HEK293T (cell line): ENCODE measurements at regions not wholly inside any gene's neighbourhood (a gene's known extent, or its start where the extent isn't known, plus 50 kb on each side); places are given as distances from the start of the nearest gene placed in this dataset.
"Not testable (repeated sequence)": the region's sequence is repeated elsewhere in the genome, so short reads cannot be mapped to it uniquely, and the experiment has no call there.

Source experiments
- CTCF ChIA-PET: fragments of 350-600 bp; formaldehyde crosslinking; extraction: SDS; loops from one replicate; lab custom pipeline; 2021; ENCODE audit warnings: antibody characterized with exemption, inconsistent platforms; lab: Yijun Ruan, JAX
- POLR2A ChIA-PET: fragments of 350-600 bp; formaldehyde crosslinking; extraction: SDS; loops from one replicate; lab custom pipeline; 2020; ENCODE audit warnings: antibody characterized with exemption, inconsistent platforms; lab: Yijun Ruan, JAX
- DNase-seq: peaks from one replicate; pipeline ENCODE4 v3.0.0; 2012; ENCODE audit warnings: mixed read lengths; ENCODE audit errors: extremely low spot score
- ARNT ChIP-seq: fragments of 450-650 bp; IDR thresholded peaks from 2 replicates; pipeline ENCODE4 v1.6.1; 2017; ENCODE audit warnings: mild to moderate bottlenecking
- BHLHE40 ChIP-seq: fragments of 450-650 bp; IDR thresholded peaks from 2 replicates; pipeline ENCODE4 v1.6.1; 2016; ENCODE audit warnings: mild to moderate bottlenecking, moderate library complexity, borderline replicate concordance
- CTBP1 ChIP-seq: fragments of 450-650 bp; IDR thresholded peaks from 2 replicates; pipeline ENCODE4 v1.6.1; 2016; ENCODE audit warnings: borderline replicate concordance
- ELF4 ChIP-seq: fragments of 450-650 bp; IDR thresholded peaks from 2 replicates; pipeline ENCODE4 v1.6.1; 2017; ENCODE audit warnings: antibody characterized with exemption
- FOXA1 ChIP-seq: fragments of 450-650 bp; IDR thresholded peaks from 2 replicates; pipeline ENCODE4 v1.6.1; 2016; ENCODE audit warnings: mild to moderate bottlenecking
- FOXK2 ChIP-seq: fragments of 450-650 bp; IDR thresholded peaks from 2 replicates; pipeline ENCODE4 v1.6.1; 2016; ENCODE audit warnings: mild to moderate bottlenecking
- FOXM1 ChIP-seq: fragments of 450-650 bp; IDR thresholded peaks from 2 replicates; pipeline ENCODE4 v1.6.1; 2017; ENCODE audit warnings: mild to moderate bottlenecking, borderline replicate concordance
- HDGF ChIP-seq: fragments of 450-650 bp; IDR thresholded peaks from 2 replicates; pipeline ENCODE4 v1.6.1; 2017; ENCODE audit warnings: antibody characterized with exemption, borderline replicate concordance
- L3MBTL2 ChIP-seq: fragments of 450-650 bp; conservative IDR thresholded peaks from 2 replicates; pipeline ENCODE4 v1.6.1; 2016; ENCODE audit warnings: mild to moderate bottlenecking
- LEF1 ChIP-seq: fragments of 450-650 bp; IDR thresholded peaks from 2 replicates; pipeline ENCODE4 v1.6.1; 2017; ENCODE audit warnings: mild to moderate bottlenecking, borderline replicate concordance
- NFRKB ChIP-seq: fragments of 450-650 bp; IDR thresholded peaks from 2 replicates; pipeline ENCODE4 v1.6.1; 2016; ENCODE audit warnings: mild to moderate bottlenecking, moderate library complexity
- PKNOX1 ChIP-seq: fragments of 450-650 bp; IDR thresholded peaks from 2 replicates; pipeline ENCODE4 v1.6.1; 2016
- SP1 ChIP-seq: fragments of 450-650 bp; IDR thresholded peaks from 2 replicates; pipeline ENCODE4 v1.6.1; 2017
- SUZ12 ChIP-seq: fragments of 450-650 bp; IDR thresholded peaks from 2 replicates; pipeline ENCODE4 v1.6.1; 2016; ENCODE audit warnings: mild to moderate bottlenecking
- TARDBP ChIP-seq: fragments of 450-650 bp; IDR thresholded peaks from 2 replicates; pipeline ENCODE4 v1.6.1; 2016
- ZNF384 ChIP-seq: fragments of 450-650 bp; IDR thresholded peaks from 2 replicates; pipeline ENCODE4 v1.6.1; 2016

GRCh38 chr4:31455612-31456011 is 735.4 kb downstream of the PCDH7 start:
- ChIA-PET POLR2A (no interaction called here), CTCF (no interaction called here)
- no peak for TF ChIP-seq CTBP1
- no peak for TF ChIP-seq SP1
- TF ChIP-seq NFRKB = no peak
- TF ChIP-seq SUZ12 = no peak
- no peak for TF ChIP-seq PKNOX1
- no peak for DNase-seq

- TF ChIP-seq BHLHE40 = no peak
- TF ChIP-seq HDGF = no peak
- TF ChIP-seq LEF1 = no peak
- no peak for TF ChIP-seq L3MBTL2
- no peak for TF ChIP-seq ZNF384
- TF ChIP-seq NFRKB = no peak
- no peak for TF ChIP-seq FOXM1
- no peak for TF ChIP-seq SP1
- TF ChIP-seq PKNOX1 = no peak
- no peak for TF ChIP-seq FOXK2
- TF ChIP-seq ELF4 = no peak
- TF ChIP-seq FOXA1 = no peak
- no peak for TF ChIP-seq CTBP1
- no peak for TF ChIP-seq TARDBP
- ChIA-PET POLR2A (no interaction called here), CTCF (no interaction called here)
- no peak for DNase-seq
Observed at GRCh38 chr4:31458813-31459212, 738.6 kb downstream of the PCDH7 start.

GRCh38 chr4:31461421-31461820 is 741.3 kb downstream of the PCDH7 start:
- POLR2A ChIA-PET = no interaction called here
- DNase-seq = no peak
- no peak for TF ChIP-seq LEF1
- TF ChIP-seq PKNOX1 = no peak
- no peak for TF ChIP-seq FOXK2
- TF ChIP-seq SUZ12 = no peak
- TF ChIP-seq ARNT = no peak
- TF ChIP-seq ZNF384 = no peak
- no peak for TF ChIP-seq SP1
- TF ChIP-seq FOXM1 = no peak
- TF ChIP-seq CTBP1 = no peak
- TF ChIP-seq BHLHE40 = no peak
- no peak for TF ChIP-seq NFRKB
- no peak for TF ChIP-seq ELF4
- TF ChIP-seq FOXA1 = no peak
- no peak for TF ChIP-seq HDGF
- CTCF ChIA-PET = no interaction called here

- TF ChIP-seq ARNT (no peak), HDGF (no peak), L3MBTL2 (no peak), ZNF384 (no peak), FOXA1 (no peak), BHLHE40 (no peak), SP1 (no peak), LEF1 (no peak), SUZ12 (no peak)
- CTCF ChIA-PET = no interaction called here
- POLR2A ChIA-PET = no interaction called here
- no peak for DNase-seq
Observed at GRCh38 chr4:31467781-31468180, 747.6 kb downstream of the PCDH7 start.

- no peak for TF ChIP-seq SP1
- TF ChIP-seq CTBP1 = no peak
- TF ChIP-seq FOXK2 = no peak
- no peak for TF ChIP-seq HDGF
- TF ChIP-seq BHLHE40 = no peak
- no peak for TF ChIP-seq FOXM1
- TF ChIP-seq LEF1 = no peak
- TF ChIP-seq L3MBTL2 = no peak
- no peak for TF ChIP-seq FOXA1
- no peak for TF ChIP-seq NFRKB
- TF ChIP-seq ZNF384 = no peak
- TF ChIP-seq TARDBP = no peak
- no peak for TF ChIP-seq PKNOX1
- no peak for TF ChIP-seq ARNT
- TF ChIP-seq ELF4 = no peak
- no peak for TF ChIP-seq SUZ12
- ChIA-PET CTCF (interaction anchor here (0.5 kb wide), 1 partner anchor 75 kb away, joined by 4 read pairs; no protein-coding TSS in a partner anchor), POLR2A (no interaction called here)
- DNase-seq = no peak
Observed at GRCh38 chr4:31474221-31474620, 754.1 kb downstream of the PCDH7 start.

- no peak for TF ChIP-seq ZNF384
- no peak for TF ChIP-seq TARDBP
- no peak for TF ChIP-seq BHLHE40
- CTCF ChIA-PET = no interaction called here
- POLR2A ChIA-PET = no interaction called here
- no peak for DNase-seq
Observed at GRCh38 chr4:31482691-31483090, 762.5 kb downstream of the PCDH7 start.

- CTCF ChIA-PET, POLR2A ChIA-PET, DNase-seq: not testable (repeated sequence)
Observed at GRCh38 chr4:31499216-31499615, 779.0 kb downstream of the PCDH7 start.
